ENCODE measurements at regions not wholly inside any gene's neighbourhood (a gene's known extent, or its start where the extent isn't known, plus 50 kb on each side); places are given as distances from the start of the nearest gene placed in this dataset.

GRCh38 chr18:45295388-45295787 is 319.9 kb upstream of the SLC14A2 start:
- TF ChIP-seq CTCF (IDR thresholded peaks at IDR 0.05) = no peak
- TF ChIP-seq ZFX (IDR thresholded peaks at IDR 0.05; ENCODE audit: borderline replicate concordance) = no peak

Data from 22Rv1 (cell line).